DMS153 treated with DMSO at 0.1 percent for 48 hours (cell line): ENCODE measurements at regions not wholly inside any gene's neighbourhood (a gene's known extent, or its start where the extent isn't known, plus 50 kb on each side); places are given as distances from the start of the nearest gene placed in this dataset.
"Not testable (repeated sequence)": the region's sequence is repeated elsewhere in the genome, so short reads cannot be mapped to it uniquely, and the experiment has no call there.

Experiments
- DNase-seq: peaks from one replicate; lab custom pipeline; 2025; ENCODE audit not compliant: unreplicated experiment; lab: John Stamatoyannopoulos, UW

DNA sequence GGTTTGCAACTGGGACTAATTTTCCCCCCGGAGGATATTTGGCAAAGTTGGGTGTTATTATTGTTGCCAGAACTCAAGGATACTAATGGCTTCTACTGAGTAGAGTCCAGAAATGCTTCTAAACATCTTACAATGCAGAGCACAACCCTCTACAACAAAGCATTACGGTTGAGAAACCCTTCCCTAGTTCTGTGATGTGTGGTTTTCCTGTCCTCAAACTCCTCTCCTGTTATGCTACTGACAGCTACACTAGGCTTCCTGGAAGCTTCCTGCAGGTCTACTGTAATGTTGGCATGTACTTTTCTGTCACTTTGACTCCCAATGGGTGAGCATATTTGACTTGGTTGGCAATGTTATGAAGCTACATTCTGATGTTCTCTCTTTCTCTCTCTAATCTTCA is 1656.9 kb downstream of the MRPL39 start:
- DNase-seq, result no peak

DNA sequence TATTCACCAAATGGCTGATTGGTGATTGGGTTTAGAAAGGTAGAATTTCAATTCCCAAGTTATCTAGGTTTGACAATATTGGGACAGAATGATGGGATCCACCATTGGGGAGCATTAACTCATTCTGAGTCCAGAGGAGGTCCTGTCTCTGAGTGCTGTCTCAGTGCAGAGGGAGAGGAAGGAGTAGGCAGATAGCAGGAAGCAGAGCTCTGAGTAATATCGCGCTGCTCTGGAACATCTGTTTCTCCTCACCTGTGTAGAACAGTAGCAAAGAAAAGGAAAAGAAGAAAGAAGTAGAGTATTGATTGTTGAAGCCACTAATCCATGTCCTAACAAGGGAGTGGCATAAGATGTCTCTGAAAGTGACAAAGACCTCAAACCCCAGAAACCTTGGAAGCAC is 1657.8 kb downstream of the MRPL39 start:
- DNase-seq, result no peak

DNA sequence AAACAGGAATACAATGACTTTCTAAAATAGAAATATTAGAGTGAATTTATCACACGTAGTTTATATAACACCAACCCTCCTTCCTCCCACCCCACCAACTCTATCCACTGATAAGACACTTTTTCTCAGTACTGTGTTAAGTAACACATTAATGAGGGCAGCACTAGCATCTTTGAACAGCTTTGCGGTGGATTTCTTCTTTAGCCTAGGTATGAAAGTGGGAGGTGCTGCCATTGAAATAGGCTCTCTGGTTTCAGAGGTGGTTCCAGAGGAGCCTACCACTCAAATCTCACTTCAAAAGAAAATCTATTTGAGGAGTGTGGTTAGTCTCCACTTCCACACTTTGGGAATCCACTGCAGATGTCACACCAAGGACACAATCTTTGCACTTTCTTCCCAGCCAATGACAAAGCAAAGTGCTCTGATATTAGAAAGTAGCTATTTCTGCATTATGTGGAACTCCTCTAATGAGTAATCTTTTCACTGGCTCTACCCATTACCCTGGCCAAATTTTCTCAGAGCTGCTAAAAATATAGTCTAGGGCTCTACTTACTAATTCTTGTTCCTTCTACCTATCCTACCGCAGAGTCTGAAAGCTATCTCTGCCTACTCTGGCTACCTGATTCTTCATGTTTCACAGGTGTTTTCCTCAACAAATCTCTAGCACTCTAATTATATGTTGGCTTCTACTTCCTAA is 1667.8 kb downstream of the MRPL39 start:
- no peak for DNase-seq

DNA sequence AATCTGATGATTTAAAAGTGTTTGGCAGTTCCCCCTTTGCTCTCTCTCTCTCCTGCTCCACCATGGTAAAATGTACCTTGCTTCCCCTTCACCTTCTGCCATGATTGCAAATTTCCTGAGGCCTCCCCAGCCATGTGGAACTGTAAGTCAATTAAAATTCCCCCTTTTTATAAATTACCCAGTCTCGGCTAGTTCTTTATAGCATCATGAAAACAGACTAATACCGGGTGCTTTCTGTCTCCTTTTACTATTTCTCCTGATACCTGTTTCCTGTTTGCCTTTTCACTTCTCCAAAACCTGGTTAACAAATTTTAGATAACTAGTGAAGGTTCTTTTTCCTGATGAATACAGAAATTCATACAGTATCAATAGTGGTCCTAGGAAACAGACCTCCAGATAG is 1670.3 kb downstream of the MRPL39 start:
- DNase-seq, result no peak

DNA sequence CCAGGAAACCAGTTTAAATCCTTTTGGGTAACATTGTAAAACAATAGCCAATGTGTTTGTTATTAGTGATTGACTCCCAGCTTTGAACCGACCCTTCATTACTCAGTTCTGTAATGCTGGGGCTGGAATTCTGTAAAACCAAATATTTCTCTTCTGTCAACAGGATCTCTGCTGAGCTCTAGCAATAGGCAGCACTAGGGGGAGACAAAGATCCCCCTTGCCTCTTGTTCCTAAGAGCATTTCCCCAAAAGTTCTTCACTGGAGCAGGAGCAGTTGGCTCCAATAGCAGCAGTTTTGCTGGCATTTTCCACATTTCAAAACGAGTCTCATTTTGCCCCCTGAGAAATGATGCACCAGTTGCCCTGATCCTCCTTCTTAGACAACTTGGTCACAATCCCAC is 1671.1 kb downstream of the MRPL39 start:
- no peak for DNase-seq

DNA sequence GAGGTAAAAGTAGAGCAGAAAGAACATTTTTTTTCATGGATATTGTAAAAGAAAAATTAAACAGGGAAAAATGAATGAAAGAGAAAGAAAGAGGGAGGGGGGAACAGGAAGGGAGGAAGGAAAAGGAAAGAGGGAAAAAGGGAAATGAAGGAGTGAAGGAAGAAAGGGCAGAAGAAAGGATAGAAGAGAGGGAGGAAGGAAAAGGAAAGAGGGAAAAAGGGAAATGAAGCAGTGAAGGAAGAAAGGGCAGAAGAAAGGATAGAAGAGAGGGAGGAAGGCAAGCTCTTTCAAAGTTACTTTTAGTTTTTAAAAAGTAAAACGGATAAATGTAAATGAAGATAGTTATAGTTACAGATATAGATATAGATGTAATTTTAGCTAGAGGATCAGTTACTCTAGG is 1676.7 kb downstream of the MRPL39 start:
- no peak for DNase-seq

DNA sequence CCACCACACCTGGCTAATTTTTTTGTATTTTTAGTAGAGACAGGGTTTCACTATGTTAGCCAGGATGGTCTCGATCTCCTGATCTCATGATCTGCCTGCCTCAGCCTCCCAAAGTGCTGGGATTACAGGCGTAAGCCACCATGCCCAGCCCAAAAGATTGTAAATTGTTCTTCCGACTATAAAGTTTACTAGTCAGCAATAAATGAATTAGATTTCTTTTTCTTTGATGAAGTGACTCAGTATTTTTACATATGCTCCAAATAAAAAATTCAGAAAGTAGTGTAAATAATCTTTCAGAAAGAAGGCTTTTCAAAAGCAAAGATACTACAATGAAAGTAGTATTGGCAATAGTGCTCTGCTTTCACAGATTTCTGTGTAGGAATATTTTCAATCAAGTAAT is 1680.9 kb downstream of the MRPL39 start:
- not testable (repeated sequence) for DNase-seq

DNA sequence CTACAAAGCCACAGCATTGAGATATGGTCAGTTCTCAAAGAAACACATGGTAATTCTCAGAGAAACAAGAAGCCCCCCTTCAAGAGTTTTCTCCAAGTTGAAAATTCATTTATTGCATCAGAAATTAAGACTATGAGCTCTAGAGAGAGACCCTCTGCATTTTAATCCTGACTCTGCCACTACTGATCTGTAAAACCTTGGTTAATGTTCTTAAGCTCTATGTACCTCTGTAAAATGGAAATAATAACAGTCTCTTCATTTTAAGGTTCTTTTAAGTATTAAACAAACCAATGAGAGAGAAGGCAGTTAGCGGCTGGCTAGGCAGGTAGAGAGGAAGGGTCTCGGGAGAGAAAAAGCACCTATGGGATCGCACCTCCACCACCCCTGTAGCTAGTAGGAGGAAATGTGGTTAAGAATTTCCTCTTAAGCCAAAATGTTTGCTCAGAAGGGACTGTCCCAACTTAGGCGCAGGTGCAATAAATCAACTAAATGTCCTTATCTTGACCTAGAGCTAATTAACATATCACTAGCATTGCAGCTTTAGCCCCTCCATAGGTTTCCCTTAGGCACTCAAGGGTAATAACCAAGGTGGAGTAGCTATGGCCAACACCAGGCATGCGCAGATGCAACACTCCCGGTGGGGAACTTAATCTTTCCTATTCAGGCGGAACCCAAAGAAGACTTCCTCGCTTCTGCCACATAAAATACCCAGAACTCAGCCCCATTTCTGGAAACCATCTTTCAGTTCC is 1685.4 kb downstream of the MRPL39 start:
- DNase-seq, result no peak

DNA sequence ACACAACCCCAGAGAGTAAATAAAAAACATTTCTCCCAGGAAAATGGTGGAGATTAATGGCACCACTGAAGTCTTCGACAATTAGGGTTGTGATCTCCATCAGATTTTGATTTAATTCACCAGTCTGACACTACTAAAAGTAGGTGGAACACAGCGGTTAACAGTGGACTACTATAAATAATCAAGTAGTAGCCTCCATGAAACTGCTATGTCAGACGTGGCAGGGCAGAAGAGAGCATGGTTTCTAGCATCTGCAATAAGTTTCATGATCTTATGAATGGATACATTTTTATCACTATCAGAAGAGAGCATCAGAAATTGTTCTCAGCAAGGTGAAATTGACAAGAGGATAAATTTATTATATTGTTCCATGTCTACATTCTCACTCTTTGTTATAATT is 1706.6 kb downstream of the MRPL39 start:
- no peak for DNase-seq

DNA sequence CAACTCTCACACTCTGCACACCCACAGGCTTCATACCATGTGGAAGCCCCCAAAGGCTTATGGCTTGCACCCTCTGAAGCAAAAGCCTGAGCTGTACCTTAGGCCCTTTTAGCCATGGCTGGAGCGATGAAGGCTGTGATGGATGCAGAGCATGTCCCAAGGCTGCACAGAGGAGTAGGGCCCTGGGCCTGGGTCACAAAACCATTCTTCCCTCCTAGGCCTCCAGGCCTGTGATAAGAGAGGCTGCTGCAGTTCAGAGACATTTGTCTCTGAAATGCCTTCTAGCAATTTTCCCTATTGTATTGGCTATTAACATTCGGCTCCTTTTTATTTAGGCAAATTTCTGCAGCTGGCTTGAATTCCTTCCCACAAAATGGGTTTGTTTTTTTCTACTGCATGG is 1707.7 kb downstream of the MRPL39 start:
- DNase-seq, result no peak

DNA sequence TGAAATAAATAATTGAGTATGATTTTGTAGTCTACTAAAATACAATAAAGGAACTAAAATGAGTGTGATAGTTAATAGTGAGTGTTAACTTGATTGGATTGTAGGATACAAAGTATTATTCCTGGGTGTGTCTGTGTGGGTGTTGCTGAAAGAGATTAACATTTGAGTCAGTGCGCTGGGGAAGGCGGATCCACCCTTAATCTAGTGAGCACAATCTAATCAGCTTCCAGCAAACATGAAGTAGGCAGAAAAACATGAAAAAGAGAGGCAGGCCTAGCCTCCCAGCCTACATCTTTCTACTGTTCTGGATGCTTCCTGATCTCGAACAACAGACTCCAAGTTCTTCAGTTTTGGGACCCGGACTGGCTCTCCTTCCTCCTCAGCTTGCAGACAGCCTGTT is 1716.6 kb downstream of the MRPL39 start:
- DNase-seq, result no peak

DNA sequence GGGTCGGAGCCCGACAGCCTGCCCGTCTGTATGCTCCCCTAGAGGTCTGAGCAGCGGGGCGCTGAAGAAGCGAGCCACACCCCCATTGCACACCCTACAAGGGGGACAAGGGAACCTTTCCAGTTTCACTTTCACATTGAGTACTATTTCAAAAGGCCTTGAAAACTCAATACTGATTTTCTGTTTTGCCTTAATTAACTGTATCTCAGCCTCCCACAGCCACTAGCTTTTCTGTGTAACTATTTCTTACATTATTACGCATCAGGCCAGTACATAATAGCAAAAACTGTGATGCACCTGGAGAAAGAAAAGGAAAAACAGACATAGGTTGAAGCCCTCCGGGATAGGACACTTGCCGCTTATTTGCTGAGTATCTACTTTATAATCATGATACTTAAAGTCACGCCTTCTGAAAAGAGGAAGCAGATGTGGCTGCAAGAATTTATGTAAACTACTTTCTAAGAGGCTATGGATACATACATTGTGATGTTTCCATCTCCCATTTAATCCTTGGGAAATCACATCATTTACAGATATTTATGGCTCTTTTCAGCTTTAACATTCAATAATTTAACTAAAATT is 1719.5 kb downstream of the MRPL39 start:
- DNase-seq, result peak; percentile 44

DNA sequence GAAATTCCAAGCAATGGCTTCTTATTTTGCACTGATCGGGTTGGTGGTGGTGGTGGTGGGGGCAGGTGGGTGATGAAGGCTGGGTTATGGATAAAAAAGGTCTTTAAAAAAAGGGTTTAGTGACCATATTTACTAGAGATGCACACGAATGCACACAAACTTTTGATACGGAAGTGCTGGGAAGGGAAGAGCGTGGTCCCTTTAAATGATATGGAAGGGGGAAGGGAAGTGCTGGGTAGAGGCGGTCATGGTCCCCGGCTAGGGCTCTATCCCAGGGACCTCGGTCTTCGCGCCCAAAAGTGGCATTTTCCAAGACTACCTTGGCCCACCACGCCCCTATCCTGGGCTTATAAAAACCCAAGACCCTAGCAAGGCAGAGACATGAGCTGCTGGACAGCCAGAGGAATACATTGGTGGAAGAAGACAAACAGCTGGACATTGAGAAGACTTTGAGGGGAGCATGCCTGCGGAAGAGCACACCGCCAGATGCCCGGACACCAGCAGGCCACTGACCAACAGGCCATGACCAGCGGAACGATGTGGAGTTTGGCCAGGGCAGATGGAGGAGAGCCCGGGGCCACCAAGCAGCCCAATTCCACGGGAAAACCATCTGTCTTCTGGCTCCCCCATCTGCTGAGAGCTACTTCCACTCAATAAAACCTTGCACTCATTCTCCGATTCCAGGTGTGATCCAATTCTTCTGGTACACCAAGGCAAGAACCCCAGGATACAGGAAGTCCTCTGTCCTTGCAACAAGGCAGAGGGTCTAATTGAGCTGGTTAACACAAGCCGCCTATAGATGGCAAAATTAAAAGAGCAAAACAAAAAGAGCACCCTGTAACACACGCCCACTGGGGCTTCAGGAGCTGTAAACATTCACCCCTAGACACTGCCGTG is 1720.2 kb downstream of the MRPL39 start:
- DNase-seq, result no peak

DNA sequence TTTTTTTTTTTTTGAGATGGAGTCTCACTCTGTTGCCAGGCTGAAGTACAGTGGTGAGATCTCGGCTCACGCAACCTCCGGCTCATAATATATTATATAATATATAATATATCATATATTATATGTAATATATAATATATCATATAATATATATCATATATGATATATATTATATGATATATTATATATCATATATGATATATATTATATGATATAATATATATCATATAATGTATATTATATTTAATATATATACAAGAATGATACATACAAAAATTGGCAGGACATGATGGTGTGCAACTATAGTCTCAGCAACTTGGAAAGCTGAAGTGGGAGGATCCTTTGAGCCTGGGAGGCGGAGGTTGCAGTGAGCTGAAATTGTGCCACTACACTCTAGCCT is 1725.5 kb downstream of the MRPL39 start:
- no peak for DNase-seq

DNA sequence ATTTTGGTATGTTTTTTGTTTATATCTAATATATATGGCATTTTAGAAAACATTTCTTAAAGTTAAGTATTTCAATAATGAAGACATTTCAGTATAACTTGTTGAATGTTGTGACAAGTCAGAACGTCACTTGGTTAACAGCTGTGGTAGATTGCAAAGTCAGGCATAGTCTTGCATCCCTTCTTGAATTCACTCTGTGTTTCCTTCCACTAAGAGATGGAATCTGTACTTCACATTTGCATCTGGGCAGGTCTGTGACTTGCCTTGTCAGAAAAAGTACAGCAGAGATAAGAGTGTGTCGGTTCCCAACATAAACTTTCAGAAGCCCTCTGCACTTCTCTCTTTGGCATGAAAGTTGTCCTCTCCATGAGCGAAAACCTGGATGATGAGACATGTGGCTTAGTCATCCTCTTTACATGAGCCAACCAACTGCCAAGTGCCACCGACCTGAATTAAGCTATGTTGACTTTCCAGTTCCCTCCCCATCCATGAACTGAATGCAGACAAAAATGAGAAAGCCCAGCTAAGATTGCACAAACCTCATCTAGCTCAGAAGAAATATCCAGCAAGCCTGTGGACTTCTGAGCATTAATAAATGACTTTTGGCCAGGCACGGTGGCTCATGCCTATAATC is 1730.2 kb downstream of the MRPL39 start:
- no peak for DNase-seq

DNA sequence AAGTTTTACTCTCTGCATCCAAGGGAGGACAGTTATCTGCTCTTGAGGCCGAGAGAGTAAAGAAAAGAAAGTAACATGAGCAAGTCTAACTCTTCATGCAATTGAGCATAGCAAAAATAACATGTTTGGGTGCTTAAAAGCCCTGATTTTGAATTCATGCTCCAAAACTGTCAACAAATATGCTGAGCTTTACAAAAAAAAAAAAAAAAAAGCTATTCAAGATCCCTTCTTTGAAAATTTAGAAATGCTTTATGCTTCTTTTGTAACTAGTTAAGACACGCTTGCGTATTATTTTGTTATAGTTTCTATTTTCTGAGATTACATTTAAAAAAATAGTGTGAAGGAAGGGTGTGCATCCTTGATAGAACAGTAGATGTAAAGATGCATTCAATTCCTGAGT is 1733.0 kb downstream of the MRPL39 start:
- DNase-seq, result no peak

DNA sequence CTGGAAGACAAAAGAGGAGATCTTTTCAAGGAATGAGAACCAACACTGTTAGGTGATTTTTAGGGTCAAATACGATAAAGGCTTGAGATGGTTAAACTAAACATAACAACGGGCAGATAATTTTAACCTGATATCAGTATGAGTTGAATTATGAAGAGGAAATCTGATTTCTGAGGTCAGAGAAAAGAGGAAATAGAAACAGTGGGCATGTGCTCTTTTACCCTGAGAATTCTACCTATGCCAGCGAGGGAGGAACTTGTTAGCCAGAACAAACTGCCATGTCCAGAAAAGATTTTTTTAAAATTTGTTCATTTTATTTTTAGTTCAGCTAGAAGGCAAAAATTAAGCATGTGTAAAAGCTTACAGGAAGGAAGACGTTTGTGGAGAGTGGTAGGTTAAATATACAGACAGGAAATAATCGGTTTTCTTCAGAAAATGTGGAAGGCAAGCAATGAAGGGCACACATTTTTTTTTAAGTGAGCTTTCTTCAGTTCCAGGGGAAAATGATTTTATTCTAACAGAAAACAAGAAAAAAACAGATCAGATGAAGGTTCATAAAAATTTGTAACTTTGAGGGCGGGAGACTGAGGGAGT is 1745.3 kb downstream of the MRPL39 start:
- no peak for DNase-seq

DNA sequence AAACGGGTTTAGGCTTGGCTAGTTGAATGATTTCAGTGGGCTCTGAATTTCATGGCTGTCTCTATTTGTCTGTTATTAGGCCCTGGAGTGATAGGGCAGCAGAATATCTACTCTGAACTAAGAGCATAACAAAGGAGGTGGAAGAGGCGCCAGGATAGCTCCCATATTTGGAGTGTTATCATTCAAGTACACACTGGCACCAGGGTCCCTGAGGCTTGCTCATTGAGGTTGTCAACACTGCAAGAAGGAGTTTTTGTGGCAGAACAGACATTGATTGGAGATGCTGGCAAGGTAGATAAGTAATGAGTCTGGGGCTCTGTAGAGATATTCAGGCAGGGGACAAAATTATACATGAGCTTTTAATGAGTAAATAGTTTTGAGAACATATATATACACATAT is 1748.4 kb downstream of the MRPL39 start:
- no peak for DNase-seq

DNA sequence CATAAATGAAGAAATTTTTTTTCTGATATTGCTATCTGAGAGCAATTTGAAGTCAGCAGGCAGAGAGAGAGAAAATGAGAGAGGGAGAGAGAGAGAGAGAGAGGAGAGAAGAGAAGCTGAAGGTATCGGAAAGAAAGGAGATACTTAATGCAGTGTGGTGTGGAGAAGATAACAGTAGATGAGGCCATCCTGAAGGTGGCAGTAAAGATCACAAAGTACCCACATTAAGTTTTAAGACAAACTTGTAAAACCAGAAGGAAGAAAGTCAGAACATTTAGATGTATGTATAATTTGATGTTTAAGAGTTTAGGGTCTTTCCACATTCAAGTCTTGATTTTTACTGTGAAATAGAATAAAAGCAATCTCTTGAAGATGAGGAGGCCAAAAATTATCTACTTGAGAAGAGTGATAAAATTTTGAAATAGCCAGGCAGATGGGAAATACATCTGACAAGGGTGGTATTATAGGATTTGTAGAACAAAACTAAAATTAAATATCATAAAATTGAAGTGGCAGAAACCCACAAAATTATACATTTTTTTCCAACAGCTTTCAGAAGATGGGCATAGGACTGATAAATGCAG is 1753.4 kb downstream of the MRPL39 start:
- DNase-seq, result peak; percentile 28

DNA sequence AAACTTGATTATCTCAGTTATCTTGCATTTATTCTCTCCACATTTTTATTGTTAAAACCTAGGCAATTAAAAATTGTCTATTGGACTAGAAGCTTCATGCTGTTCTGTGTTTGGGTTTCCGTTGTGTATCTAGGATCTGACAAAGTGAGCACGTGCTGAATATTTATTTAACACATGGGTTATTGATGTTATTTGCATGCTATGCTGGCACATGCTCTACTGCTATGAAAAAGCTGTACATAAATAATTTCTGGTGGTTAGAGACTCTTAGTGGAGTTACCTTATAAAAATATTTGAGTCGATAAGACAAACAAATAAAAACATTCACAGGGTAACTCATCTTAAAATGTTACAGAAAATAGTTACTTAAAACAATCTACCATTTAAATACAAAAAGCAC is 1769.7 kb downstream of the MRPL39 start:
- no peak for DNase-seq
